ENCODE measurements at regions not wholly inside any gene's neighbourhood (a gene's known extent, or its start where the extent isn't known, plus 50 kb on each side); places are given as distances from the start of the nearest gene placed in this dataset.
"Not testable (repeated sequence)": the region's sequence is repeated elsewhere in the genome, so short reads cannot be mapped to it uniquely, and the experiment has no call there.

DNA sequence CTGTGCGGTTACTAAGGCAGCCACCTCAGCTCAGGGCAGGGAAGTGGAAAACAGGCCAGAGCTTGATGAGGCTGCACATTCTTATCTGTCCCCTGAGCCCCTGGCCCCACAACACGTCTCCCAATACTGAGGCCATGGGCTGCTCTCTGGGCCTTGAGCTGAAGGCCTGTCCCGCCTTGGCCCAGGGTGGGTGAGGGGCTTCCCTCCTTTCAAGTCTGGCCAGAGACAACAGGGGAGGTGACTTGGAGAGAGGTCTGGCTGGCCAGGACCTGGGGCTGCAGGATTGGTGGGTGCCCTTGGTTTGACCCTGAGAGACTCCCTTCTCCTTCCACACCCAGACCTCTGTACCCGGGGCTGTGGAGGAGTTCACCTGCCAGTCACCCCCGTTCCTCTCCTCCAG is 563.8 kb downstream of the PTPRU start:
- DNase-seq, result no peak

DNA sequence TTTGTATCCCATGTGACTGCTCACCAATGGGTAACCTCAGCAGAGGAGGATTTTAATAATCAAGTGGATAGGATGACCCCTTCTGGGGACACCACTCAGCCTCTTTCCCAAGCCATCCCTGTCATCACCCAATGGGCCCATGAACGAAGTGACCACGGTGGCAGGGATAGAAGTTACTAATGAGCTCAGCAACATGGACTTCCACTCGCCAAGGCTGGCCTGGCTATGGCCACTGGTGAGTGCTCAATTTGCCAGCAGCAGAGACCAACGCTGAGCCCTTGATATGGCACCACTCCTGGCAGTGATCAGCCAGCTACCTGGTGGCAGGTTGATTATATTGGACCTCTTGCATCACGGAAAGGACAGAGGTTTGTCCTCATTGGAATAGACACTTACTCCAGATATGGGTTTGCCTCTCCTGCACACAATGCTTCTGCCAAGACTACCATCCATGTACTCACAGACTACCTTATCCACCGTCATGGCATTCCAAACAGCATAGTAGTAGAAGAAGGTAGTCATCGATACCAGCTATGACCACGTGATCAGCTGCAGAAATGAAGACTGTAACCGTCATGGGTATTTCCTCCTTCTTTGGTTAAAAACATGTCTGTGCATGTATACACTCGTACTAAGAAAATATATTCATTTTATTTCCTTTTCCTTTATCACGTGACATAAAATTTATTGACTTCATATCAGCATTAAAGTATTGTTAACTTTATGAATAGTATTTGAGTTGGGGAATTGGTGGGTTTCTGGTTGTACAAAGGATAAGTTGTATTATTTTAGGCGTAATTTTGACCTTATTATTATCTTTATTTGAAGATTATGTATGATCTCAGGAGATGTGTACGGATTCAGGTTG is 562.6 kb downstream of the PTPRU start:
- DNase-seq, result no peak

DNA sequence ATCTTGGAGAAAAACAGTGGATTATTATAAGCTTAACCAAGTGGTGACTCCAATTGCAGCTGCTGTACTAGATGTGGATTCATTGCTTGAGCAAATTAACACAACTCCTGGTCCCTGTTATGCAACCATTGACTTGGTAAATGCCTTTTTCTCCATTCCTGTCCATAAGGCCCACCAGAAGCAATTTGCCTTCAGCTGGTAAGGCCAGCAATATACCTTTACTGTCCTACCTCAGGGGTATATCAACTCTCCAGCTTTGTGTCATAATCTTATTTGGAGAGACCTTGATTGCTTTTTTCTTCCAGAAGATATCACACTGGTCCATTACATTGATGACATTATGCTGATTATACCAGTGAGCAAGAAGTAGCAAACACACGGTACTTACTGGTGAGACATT is 560.8 kb downstream of the PTPRU start:
- not testable (repeated sequence) for DNase-seq

DNA sequence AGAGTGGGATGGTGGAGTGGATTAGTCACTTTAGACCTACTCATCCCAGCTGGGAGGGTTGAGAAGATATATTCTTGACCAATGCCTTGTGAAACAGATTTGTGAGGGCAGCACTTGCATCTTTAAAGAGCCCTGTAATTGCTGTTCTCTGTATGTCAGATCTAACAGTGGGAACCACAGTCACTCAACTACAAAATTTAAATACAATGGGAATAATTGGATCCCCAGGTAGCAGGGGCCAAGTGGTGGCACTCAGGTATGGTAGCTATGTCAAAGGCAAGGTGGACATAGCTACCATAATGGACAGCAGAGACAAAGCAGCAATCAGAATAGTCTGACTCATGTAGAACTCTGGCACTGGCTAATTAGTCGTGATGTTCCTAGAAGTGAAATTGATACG is 559.6 kb downstream of the PTPRU start:
- DNase-seq, result not testable (repeated sequence)

DNA sequence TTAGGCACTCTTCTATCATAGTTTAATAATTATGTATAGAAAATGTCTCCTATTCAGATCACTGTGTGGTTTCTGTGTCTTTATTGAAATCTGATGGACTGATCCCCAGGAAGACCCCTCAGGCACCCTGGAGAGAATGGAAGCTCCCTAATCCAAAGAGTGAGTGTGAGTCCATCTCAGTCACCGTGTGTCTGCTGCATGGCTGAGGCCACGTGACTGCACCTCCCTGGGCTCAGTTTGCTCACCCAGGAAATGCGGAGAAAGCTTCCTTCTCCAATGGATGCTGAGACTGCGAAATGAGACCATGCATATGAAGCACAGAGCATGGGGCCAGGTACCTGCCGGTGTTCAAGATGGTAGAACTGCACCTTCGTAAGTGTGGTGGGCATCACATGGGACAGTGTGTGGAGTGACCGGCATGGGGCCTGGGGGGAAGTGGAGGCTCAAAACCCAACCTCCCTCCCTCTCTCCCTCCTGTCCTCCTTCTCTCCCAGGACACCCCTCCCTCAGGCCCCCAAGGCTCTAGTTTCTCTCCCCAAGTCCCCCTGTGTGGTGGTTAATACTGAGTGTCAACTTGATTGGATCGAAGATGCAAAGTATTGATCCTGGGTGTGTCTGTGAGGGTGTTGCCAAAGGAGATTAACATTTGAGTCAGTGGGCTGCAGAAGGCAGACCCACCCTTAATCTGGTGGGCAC is 557.5 kb downstream of the PTPRU start:
- DNase-seq, result no peak

DNA sequence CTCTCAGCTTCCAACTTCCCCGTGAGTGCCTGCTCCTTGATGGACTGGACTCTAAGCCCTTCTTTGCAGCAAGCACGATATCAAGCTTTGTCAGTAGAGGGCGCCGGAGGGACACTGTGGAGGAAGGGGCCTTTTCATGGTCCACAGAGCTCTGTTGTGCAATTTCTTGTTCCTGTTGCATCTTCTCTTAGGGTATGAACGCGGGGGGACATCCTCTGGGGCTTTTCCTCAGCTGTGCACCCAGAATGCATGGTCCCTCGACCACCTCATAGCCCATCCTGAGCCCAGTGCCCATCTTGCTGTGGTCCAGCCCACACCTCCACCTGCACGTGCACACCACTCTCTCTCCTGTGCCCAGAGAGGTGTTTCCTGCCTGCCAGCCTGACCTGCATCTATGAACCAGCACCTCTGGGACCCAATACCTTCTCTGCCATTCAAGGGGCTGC is 556.8 kb downstream of the PTPRU start:
- DNase-seq, result peak; percentile 49

DNA sequence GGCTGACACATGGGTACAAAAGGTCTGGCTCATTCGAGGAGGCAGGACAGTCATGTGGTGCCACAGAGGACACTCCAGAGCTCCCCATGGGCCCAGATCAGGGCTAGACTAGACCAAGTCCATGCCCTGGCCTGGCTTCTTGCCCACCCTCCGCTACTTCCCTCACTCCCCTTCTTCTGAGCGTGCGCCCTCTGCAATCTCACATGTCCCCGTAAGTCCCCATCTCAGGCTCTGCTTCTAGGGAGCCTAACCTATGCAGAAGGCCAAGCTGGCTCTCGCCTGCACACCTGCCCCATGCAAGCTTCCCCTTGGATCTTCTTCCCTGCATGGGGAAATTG is 553.6 kb downstream of the PTPRU start:
- DNase-seq, result no peak

DNA sequence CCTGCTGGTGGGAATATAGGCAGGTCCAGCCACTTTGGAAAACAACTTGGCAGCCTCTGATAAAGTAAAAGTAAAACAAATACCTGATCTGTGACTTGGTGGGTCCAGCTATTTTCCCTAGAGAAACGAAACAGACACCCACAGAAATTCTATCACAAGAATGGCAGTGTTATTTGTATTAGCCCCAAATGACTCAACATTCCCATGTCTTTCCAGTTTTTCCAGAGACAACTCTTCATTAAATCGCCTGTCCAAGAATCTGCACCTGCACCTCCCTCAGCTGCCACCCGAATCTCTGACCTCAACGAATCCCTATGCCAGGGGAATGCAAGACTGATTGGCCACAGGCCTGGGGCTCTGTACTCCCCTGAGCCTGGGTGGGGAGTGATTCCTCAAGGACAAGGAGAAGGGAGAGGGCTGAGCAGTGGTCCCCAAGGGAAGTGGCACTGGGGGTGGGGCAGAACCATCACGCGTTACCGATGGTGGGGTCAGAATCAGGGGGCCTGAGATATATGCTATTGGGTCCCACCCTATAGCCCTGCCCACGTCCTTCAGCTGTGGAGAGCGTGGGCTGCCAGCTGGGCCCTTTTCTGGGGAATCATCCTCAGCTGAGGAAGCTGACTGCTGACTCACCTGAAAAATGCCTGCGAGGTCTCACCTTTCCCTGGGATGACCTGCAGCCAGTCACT is 553.0 kb downstream of the PTPRU start:
- no peak for DNase-seq

DNA sequence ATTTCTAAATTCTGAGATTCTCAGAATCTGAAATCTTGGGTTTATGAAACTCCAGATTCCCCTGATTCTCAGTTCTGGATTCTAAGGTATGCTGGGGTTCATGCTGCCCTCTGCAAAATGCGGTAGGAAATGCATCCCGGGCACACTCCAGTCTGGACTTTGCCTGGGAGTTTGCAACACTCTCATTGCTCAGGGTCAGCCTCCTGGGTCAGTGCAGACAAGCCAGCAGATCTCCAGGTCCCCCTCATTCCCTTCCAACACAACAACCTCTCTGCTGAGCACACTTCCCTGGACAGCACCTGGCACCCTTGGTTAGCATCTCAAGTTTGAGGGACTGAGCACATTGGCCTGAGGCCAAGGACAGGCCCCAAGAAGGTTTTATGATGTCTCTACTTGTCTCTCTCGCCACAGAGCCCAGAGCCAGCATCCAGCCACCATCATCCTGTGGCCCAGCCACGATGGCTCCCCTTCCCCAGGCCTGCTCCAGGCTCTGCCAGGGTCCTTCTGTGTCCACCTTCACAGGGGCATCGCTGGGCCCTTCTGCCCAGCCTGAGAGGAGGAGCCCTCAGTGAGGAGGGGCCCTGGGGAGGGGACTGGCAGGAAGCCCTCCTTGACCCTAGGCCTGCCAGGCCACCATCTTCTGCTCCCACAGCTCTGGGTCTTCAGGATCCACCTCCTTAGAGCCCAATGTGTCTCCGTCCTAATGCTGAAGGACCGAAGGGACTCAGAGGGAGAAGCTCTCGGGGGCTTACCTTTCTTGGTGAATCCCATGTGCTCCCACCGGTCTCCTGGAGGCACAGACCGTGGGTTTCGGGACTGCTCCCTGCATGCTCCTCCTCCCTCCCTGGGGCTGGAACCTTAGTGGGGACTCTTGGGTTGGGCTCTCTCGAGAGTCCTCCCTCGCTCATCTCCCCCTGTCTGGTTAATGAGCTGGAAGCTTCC is 550.7 kb downstream of the PTPRU start:
- DNase-seq, result no peak

DNA sequence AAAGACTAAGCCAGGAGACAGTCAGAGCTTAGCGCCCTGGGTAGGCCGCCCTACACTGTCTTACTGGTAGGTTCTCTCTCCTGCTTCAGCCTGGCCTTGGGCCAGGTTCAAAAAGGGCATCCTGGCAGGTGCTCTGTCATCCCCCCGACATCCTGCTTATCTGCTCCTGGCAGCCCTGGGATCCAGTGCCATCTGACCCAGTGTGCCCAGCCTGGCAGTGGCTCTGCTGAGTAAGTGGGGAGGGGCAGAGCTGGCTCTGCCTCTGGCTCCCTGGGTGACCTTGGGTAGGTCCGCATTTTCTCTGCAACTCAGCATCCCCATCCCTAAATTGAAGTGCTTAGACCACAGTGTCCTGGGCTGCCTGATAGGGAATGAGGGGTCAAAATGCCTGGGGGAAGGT is 549.9 kb downstream of the PTPRU start:
- DNase-seq, result no peak

DNA sequence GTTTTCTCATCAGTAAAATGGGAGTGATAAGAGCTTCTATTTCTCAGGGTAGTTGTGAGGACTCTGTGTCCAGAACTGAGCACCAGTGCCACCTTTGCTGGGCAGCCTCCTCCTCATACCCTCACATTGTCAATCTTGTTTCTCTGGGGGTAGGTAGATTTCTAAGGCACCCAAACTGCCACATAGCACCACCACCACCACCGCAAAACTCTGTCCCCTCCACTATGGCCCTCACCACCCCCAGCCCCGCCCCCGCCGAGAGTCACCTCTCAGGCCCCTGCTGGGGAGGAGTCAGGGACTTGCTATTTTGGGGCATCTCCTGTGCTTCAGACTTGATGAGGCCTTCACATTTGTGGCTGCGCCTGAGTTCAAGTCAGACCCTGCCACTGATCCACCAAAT is 549.2 kb downstream of the PTPRU start:
- DNase-seq, result no peak

DNA sequence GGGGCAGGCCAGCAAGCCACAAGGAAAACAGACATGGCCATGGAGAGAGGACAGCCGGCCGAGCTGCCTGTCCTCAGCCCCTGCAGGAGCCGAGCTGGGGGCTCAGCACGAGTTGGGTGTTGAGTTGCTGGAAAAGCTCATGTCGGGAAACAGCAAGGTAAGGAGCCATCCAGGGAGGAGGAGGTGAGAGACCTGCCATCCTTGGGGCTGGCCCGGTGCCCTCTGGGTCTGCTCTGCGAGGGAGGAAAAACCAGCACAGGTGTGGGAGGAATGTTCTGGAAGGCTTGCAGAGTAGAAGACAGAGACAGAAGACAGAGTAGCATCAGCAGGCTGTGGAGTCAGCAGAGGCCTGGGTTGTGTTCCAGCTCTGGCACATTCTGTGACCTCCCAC is 548.8 kb downstream of the PTPRU start:
- DNase-seq, result no peak

DNA sequence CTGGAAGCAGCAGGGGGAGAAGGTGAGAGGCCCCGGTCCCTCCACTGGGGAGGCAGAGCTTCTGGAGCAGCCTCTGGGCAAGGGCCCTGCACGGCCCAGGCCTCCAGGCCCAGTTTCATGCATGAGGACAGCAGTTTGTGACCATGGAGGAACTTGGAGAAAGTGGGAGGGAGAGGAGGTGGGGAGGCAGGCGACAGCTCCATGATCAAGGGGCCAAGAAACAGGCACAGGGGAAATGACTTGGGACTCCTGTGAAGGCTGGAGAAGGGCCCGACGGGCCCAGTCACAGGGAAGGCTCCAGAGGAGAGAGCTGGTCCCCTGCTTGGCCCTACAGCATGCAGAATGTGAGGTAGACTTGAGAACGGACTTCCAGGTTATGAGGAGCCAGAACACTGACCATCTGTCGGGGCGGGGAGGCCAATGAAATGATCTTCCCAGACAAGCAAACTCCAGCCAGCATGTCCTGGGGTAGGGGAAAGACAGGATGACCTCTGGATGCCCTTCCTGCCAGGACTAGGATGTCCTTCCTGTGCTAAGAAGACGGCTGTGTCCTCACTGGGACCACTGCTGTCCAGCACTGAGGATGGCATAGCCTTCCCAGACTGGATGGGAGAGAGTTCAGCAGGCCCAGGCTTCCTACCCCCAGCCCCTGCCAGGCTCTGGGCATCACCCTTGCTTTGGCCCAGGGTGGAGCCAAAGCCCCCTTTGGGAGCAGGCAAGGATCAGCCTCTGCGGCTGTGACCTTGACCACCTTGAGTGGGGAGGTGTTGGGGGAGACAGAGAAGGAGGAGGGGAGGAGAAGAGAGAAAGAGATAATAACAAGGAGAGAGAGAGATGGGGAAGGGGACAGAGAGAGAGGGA is 548.2 kb downstream of the PTPRU start:
- no peak for DNase-seq

DNA sequence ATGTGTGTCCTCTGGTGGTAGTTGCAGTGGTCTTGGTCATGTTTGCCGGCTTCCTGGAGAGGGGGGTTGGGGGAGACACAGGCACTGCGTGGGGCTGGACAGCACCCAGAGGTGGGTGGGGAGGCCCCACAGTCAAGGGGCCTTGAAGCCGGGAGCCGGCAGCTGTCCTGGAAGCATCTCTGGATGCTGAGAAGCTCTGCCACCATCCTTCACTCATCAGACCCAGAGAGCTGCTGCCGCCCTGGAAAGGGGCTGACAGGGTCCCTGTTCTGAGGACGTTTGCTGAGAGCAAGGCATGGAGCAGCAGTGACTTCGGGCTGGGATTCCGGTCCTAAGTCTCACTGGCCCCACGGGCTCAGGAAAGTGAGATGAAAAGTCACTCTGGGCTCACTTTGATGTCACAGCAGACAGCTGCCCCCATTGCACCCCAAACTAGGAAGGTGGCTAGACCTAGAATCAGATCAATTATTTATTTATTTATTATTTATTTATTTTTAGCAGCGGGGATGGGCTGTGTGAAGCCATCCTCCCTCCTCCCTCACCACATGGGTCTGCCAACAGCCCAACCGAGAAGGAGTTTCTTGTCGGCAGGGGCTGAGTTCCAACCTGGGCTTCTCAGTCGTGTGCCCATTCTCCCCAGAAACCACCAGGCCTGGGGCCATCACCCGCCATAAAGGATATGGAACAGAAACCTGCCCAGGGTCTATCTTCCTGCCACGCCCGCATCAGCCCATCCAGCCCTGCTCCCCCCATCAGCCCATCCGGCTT is 547.4 kb downstream of the PTPRU start:
- no peak for DNase-seq

DNA sequence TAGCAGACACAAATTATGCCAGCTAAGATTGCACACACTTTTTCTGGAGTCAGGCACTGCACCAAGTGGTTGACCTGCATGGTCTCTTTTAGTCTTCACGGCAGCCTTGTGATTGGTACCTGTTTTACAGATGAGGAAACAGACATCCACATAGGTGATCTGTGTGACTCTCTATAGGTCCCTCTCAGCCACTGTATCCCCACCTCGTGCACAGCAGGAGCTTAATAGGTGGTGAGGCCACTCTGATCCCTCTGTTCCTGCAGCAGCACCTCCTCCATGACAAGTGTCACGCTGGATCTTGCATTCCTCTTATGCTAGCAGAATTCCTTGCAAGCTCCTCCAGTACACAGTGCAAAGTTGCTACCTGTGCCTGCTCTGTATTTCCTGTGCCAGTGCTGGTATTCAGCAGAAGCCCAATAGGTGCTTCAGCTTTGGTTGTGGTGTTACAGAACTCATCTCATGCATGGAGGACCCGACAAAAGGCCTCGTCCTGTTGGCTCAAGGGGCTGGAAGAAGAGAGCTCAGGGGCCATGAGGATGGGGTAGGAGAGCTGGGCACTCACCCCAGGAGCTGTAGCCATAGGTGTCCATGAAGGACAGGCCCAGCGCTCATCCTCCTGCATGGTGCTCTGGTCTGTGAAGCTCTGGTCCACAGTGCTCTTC is 546.7 kb downstream of the PTPRU start:
- no peak for DNase-seq

DNA sequence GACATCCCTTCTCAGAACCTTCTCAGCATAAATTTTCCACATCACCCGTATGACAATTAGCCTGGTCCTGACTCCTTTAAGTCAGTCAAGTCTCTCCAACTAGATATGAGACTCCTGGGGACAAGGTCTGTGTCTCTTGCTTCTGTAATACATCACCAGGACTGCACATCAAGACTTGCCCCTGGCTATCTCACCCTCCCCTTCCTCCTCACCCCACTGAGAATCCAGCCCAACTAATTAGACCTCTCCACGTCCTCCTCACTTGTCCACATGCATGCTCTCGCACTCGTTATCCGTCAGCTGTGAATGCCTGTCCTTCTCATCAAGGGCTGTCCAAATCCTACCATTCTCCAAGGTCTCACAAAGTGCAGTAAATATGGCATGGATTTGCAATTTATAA is 542.8 kb downstream of the PTPRU start:
- no peak for DNase-seq

DNA sequence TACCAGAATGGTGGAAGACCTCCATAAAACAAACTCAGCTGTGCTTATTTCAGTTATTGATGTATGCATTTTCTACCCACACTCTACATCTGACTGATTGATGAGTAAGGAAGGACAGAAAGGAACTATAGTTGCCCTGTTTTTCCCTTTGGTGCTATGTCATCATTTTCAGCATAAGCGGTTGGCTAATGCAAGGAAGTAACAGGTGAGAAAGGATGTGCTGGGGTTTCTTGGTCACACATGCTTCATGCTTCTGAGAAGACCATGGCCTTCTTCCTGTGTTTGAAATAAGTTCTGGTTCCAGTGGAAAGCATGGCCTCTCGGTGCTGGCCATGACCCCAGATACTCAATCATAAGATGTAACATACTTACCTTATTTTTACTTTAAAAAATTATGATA is 541.2 kb downstream of the PTPRU start:
- DNase-seq, result no peak

DNA sequence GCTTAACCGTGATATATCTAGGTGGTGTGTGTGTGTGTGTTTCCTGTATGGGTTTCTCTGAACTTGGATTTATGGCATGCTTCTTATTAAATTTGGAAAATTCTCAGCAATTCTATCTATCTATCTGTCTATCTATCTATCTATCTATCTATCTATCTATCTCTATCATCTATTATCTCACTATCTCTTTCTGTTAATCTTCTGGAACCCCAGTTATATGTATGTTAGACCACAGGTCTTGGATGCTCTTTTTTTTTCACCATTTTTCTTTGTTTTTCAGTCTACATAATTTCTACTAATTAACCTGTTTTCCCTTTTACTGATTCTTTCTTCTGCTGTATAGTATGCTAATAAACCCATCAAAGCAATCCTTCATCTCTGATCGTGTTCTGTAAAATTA is 538.0 kb downstream of the PTPRU start:
- DNase-seq, result no peak

DNA sequence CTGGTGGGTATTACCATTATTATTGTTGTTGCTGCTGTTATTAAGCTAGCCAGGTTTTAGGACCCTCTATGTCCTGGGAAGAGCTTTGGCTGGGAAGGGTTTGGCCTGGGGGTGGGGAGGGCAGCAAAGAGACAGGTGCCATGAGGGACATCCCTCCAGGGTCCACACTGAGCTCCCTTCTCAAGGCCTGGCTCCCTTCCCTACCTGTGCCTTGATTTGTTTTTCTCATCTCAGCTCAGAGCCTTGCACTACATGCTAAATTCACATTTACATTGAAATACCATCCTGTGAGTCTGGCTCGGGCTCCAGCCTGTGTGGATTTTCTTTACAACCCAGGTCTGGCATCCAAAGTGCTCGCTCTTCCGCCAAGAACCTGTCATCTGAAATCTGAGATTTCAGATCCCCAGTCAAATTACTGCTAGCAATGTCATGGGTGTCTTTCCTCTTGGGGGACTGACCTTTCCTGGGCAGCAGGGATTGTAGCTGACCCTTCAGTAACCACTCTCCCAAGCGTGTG is 536.3 kb downstream of the PTPRU start:
- DNase-seq, result no peak

DNA sequence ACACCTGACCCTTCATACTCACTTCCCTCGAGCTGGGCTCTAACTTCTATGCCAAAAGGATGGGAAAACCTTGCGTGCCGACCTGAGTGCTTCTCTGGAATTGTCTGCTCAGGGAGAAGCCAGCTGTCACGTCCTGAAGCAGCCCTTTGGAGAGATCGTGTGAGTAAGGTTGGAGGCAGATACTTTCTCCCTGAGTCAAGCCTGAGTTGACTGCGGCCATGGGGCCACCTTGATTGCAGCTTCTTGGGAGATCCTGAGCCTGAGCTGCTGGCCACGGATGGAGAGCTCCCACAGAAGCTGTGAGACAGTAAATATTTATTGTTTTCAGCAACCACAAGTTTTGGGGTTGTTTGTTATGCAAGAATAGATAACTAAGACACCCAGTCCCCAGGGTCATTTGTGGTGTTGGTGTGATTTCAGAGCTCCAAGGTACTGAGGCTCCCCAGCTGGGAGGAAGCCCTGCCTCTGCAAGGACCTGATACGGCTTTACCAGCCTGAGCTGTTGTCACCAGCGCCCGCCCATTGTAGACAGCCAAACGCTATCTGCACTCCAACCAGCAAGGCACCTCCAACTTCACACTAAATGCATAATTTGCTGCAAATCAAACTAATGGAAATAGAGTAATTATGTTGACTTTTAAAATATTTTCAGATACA is 531.6 kb downstream of the PTPRU start:
- DNase-seq, result no peak
